ENCODE measurements at regions not wholly inside any gene's neighbourhood (a gene's known extent, or its start where the extent isn't known, plus 50 kb on each side); places are given as distances from the start of the nearest gene placed in this dataset.
"Not testable (repeated sequence)": the region's sequence is repeated elsewhere in the genome, so short reads cannot be mapped to it uniquely, and the experiment has no call there.

DNA sequence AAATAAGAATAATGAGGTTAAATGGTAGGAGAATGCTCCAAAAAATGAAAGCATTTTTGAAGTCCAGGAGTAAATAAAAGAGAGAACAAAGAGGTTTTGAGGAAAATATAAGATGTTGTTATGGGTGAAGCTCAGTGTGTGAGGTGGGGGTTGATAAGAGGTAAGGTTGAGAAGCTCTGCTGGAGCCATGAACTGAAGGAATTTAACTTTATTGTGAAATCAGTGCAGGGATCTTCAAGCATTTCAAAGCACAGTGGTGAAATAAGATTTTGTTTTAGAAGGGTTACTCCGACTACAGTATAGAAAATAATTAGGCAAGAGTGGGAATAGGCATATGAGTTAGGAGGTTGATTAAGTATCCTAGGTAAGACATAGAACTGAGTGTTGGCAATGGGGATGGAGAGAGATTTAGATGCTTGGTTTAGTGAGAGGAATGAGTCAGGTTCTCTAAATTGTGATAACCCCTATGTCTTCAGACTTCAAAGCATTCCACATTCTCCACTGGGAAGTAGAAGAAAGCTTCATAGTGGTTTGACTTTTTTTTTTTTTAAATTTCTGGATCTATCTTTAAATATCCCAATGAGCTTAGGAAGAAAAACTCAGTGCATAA is 403.2 kb downstream of the AASDHPPT start:
- in situ Hi-C loops (cut with HindIII; ENCODE audit: low pct_unique_long_range_greater_than_20kb, low sequenced_read_pairs): no loop called here
- DNase-seq (ENCODE audit: low read depth, low spot score): no peak

DNA sequence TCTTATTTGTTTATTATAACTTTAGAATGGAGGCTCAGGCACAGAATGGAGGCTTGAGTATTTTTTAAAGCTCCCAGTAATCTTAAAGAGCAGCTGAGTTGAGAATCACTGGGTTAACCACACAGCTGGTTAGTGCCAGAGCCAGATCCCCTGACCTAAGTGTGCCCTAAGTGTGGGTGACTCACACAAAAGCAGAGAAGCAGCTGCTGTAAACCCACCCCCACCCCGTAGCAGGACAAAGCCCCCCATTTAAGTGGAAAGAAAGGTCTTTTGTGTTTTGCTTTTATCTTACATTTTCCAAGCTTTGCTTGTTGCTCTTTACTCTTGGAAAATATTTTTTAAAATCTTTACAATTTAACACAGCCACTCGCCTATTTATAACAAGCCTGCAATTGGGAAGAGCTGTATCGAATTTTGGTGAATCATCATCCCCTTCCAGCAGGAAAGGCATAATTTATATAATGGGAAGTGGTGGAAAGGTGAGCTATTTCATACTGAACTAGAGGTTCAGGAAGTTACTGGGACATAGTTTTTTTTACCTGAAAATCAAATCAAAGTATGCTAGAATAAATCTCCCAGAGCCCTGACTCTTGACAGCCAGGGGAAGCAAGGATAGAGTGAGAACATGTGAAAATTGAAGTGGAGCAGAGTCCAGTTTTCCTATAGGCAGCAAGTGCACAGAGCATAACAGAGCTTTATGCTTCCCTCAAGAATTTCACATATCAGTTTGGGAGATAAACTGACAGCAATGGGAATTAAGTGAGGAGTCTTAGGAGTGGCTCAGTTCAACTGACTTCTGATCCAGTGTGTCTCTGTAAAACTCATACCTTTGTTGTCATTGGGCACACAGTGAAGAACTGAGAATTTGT is 405.7 kb downstream of the AASDHPPT start:
- in situ Hi-C loops (cut with HindIII; ENCODE audit: low pct_unique_long_range_greater_than_20kb, low sequenced_read_pairs): no loop called here
- DNase-seq (ENCODE audit: low read depth, low spot score): peak; percentile 67

DNA sequence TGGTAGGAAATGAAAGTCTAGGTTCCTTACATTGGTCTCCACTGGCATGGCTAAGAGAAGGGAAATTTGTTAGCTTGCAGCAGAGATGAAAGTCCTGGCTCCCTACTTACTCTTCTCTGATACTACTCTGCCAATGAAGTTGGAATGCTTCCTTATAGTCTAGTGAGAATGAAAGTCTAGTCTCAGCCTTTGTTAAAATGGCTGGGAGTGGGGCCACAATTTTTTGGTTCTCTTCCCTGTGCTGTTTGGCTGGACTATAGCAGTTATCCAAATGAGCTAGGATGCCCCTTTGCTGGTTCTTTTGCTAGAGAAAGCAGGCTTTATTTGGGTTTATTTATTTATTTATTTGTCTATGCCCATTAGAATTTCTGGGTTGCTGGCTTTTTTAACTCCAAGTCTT is 414.3 kb downstream of the AASDHPPT start:
- in situ Hi-C loops (cut with HindIII; ENCODE audit: low pct_unique_long_range_greater_than_20kb, low sequenced_read_pairs): no loop called here
- no peak for DNase-seq (ENCODE audit: low read depth, low spot score)

DNA sequence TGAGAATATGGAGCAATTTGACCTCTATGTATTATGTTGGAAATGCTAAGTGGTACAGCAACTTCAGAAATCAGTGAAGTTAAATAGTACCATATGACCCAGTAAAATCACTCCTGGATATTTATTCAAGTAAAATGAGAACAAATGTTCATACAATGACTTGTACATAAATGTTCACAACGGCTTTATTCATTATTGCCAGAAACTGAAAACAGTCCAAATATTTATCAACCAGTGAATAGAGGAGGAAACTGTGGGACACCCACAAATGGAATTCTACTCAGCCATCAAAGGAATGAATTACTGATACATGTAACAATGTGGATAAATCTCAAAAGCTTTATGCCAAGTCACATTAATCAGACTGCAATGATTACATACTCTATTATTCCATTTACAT is 416.3 kb downstream of the AASDHPPT start:
- in situ Hi-C loops (cut with HindIII; ENCODE audit: low pct_unique_long_range_greater_than_20kb, low sequenced_read_pairs): no loop called here
- peak; percentile 31 for DNase-seq (ENCODE audit: low read depth, low spot score)

DNA sequence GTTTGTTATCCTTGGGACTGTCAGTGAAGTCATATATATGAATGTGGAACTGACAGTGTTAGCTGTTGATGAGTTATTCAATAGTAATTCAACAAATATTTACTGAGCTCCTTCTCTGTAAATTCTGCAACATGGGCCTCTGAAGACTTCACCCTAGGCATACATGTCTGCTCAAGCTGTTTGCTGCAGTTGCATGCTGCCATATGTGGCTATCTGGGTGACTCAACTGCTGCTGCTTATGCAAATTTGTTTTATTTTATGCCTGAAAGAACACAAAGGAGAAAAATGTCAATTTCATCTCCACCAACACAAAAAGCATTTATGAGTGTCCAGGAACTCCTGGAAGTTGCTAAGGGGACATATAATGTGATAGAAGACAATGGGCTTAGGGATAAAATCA is 417.6 kb downstream of the AASDHPPT start:
- in situ Hi-C loops (cut with HindIII; ENCODE audit: low pct_unique_long_range_greater_than_20kb, low sequenced_read_pairs): no loop called here
- no peak for DNase-seq (ENCODE audit: low read depth, low spot score)

DNA sequence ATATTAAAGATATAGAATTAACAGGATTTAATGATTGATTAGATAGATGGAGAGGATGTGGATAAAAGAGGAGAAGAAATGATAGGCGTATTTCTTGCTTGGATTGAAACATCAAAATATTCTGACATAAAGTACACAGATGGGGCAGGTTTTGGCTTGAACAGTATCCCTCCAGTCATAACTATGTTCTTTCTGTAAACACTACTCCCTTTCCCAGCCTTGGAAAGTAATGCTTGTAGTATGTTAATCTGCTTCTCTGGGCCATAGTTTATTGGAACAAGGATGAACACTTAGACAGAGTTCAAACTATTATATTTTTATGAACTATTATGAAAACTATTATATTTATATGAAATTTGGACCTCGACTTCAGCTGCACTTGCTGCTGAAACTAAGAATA is 419.2 kb downstream of the AASDHPPT start:
- no peak for DNase-seq (ENCODE audit: low read depth, low spot score)
- in situ Hi-C loops (cut with HindIII; ENCODE audit: low pct_unique_long_range_greater_than_20kb, low sequenced_read_pairs): no loop called here

DNA sequence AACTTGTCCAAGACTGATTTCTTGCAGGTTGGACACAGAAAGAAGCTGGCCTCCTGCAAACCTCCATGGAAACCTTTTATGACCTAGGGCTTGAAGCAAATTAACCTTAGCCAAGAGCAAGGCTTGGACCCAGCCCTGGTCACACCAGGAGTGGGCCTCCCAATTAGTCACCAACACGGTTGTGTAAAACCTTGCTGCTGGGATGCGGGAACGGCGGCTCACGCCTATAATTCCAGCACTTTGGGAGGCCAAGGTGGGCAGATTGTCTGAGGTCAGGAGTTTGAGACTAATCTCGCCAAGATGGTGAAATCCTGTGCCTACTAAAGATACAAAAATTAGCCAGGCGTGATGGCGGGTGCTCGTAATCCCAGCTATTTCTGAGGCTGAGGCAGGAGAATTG is 419.9 kb downstream of the AASDHPPT start:
- no peak for DNase-seq (ENCODE audit: low read depth, low spot score)
- in situ Hi-C loops (cut with HindIII; ENCODE audit: low pct_unique_long_range_greater_than_20kb, low sequenced_read_pairs): no loop called here

DNA sequence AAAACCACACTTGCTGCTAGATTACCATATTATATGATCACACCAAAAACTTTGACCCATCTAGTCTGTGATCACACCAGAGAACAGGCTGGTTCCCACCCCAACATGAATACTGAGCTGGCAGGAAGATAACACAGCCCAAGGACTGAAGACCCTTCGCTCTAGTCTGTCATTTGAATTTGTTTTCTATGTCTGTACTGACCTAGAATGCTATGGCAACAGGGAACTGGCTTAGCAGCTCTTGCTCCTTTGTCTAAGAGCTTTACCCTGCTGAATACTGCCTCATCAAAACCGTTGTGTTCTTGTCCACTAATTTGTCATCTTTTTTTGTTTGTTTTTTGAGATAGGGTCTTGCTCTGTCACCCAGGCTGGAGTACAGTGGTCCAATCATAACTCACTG is 420.4 kb downstream of the AASDHPPT start:
- no peak for DNase-seq (ENCODE audit: low read depth, low spot score)
- in situ Hi-C loops (cut with HindIII; ENCODE audit: low pct_unique_long_range_greater_than_20kb, low sequenced_read_pairs): no loop called here

DNA sequence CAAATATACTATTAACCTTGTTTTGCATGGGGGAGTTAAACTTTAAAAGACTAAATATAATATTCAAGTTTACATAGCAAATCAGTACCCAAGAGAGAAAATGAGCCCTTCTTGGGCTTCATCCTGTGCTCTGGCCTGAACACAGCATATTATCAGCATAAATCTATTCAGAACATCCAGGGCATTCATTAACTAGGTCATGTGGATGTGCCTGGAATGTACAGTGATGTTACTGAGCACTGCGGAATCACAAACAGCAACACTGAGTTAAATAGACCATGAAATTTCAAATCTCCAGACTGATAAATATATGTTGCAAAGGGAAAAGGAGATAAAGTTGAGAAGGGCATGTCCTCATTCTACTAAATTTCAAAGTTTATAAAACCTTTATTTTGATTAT is 426.4 kb downstream of the AASDHPPT start:
- in situ Hi-C loops (cut with HindIII; ENCODE audit: low pct_unique_long_range_greater_than_20kb, low sequenced_read_pairs): no loop called here
- DNase-seq (ENCODE audit: low read depth, low spot score): peak; percentile 14

DNA sequence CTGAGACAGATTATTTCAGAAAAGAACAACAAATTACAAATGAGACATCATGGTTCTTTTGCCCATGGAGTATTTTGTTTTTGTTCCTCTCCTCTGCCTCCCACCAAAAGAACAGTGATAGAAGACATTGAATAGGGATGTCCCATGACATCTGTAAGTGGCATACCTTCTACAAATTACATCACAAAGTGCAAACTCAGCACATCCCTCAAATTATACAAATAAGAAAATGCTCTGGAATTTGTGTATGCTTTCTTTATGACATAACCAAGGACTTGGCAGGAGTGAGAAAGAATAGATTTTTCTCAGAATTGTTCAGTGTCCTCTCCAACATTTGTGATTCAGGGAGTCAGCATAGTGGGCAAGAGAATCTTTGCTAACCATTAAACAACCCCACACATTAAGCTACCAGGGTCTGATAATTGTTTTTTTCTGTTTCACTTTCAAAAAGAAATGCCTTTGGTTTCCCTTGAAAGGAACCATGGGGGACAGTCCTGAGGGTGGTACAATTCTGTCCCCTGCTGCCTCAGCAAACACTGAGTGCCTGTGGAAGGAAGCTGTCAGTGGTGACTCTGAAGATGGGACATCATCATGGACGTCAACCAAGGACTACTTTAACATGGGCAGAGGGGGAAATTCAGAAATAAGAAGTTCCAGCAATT is 430.3 kb downstream of the AASDHPPT start:
- in situ Hi-C loops (cut with HindIII; ENCODE audit: low pct_unique_long_range_greater_than_20kb, low sequenced_read_pairs): no loop called here
- no peak for DNase-seq (ENCODE audit: low read depth, low spot score)

DNA sequence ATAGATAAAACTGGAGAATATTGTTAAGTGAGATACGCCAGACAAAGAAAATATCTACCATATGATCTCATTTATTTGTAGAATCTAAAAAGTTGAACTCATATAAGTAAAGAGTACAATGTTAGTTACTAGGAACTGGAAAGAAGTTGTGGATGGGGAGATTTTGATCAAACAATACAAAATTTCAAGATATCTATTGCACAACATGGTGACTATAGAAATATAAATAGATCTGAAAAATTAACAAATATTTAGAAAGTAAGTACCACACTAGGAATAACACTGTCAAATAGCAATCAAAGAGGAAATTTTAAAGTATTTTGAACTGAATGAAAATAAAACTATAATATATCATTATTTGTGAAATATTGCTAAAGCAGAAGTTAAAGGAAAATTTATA is 437.2 kb downstream of the AASDHPPT start:
- no peak for DNase-seq (ENCODE audit: low read depth, low spot score)
- in situ Hi-C loops (cut with HindIII; ENCODE audit: low pct_unique_long_range_greater_than_20kb, low sequenced_read_pairs): no loop called here

DNA sequence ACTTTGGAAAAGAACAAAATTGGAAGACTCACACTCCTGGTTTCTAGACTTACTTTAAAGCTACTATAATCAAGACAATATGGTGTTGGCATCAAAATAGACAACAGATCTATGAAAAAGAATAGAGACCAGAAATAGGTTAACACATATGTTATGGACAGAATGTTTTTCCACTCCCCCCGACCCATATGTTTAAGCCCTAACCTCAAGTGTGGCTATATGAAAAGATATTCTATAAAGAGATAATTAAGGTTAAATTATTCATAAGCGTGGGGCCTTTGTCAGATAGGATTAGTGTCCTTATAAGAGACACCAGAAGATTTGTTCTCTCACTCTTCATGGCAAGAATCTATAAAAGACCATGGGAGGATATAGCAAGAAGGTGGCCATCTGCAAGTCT is 440.0 kb downstream of the AASDHPPT start:
- in situ Hi-C loops (cut with HindIII; ENCODE audit: low pct_unique_long_range_greater_than_20kb, low sequenced_read_pairs): no loop called here
- DNase-seq (ENCODE audit: low read depth, low spot score): no peak

DNA sequence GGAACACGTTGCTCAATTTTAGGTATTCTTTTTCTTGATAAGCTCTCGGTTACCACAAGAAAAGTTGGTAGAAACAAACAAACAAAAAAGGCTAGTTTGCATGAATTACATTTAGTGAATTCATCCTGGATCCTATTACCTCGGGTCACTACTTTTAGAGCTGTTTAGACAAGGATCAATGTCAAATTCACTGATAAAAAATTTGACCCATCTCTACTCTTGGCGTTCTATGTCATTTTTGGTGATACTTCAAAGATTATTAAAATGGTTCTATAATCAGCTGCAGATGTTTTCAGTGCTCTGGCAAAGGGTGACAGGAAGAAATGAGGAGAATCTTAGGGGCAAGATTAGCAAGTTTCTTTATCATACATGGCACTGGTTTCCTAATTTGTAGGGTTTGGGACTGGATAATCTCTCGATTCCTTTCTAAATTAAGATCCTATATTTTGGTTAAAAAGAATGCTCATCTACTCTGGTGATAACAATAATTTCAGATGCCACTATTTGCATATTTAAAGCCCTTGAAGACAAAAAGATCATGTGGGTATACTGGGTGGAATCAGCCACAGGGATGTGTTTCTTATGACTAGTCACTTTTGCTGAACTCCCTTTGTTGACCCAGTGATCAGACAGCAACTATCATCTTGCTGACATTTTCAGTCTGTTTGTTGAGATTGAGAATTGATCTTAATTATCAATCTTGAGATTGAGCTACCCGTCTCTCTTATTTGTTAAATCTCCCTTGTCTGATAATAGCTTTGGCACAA is 442.9 kb downstream of the AASDHPPT start:
- DNase-seq (ENCODE audit: low read depth, low spot score): no peak

DNA sequence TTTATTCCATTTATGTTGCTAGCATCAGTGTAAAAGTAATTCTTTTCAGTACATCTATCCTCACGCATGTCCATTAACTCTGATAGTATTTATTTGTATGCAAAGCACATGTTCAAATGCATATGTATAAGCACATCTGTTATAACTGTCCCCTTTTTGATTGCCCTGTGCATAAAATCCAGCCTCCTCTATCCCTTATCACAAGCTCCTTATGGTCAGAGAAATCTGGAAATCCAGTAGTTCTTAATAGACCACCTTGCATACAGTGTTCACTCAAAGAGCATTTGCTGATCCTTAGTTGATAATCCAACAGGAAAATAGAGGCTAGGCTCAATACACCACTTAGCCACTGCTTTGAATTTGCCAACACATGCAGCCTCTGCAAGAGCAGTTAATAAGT is 443.5 kb downstream of the AASDHPPT start:
- in situ Hi-C loops (cut with HindIII; ENCODE audit: low pct_unique_long_range_greater_than_20kb, low sequenced_read_pairs): no loop called here
- DNase-seq (ENCODE audit: low read depth, low spot score): no peak

More for the DNA sequence above, 442.9 kb downstream of the AASDHPPT start:
- in situ Hi-C loops (cut with HindIII; ENCODE audit: low pct_unique_long_range_greater_than_20kb, low sequenced_read_pairs): no loop called here

DNA sequence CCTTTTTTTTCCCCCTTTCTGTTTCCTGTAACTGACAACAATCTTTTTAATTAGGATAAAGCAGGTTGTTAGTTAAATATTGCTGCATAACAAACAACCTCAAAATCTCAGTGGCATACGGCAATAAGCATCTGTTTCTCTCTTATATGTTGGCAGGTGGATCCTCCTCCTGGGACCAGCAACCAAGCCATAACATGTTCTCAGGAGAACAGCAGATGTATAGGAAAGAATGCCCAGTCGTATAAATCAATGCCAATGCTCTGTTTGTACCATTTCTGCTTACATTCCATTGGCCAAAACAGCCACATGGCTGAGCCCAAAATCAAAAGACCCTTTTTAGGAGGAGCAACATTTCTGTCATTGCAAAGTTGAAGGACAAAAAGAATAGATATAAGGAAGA is 445.7 kb downstream of the AASDHPPT start:
- in situ Hi-C loops (cut with HindIII; ENCODE audit: low pct_unique_long_range_greater_than_20kb, low sequenced_read_pairs): no loop called here
- DNase-seq (ENCODE audit: low read depth, low spot score): no peak

DNA sequence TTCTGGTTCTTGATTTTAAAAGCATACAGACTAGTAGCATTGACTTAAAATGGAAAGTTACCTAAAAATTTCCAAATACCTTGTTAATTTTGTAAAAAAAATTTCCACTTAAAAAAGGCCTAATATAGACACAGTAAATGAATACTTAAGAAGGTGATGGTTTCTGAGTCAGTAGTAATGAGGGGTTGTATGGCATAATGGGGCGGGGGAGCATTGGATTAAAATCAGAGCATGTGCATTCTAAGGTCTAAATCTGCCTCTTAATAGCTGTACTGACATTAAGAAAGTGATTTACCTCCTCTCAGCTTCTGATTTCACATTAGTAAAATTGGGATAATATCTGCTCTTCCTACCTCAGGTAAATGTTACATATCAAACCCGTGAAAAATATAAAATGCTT is 446.5 kb downstream of the AASDHPPT start:
- DNase-seq (ENCODE audit: low read depth, low spot score): no peak
- in situ Hi-C loops (cut with HindIII; ENCODE audit: low pct_unique_long_range_greater_than_20kb, low sequenced_read_pairs): no loop called here

DNA sequence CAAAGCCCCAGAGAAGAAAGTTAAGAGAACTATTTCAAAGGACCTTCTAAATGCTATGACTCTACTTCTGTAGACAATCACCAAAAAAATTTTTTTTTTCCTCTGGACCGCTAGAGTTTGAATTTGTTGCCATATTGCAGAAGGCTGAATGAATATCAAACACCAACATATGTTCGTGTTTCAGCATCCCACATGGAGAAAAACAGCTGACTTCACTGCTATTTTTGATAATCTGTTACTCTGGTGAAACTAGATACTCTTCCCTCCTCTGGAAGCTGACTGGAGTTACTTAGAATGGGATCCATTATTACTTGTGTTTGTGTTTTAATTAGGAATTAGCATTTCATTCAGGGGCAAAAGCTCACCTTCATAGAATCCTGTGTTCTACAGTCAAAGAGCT is 447.0 kb downstream of the AASDHPPT start:
- in situ Hi-C loops (cut with HindIII; ENCODE audit: low pct_unique_long_range_greater_than_20kb, low sequenced_read_pairs): no loop called here

DNA sequence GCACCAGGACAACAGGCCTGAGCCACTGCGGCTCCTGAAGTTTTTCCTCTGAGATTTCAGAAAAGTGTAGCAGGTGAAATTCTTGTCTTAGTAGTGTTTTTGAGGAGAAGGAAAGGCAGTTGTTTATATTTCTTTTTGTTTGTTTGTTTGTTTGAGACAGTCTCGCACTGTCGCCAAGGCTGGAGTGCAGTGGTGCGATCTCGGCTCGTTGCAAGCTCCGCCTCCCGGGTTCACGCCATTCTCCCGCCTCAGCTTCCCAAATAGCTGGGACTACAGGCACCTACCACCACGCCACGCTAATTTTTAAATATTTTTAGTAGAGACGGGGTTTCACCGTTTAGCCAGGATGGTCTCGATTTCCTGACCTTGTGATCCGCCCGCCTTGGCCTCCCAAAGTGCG is 454.2 kb downstream of the AASDHPPT start:
- in situ Hi-C loops (cut with HindIII; ENCODE audit: low pct_unique_long_range_greater_than_20kb, low sequenced_read_pairs); DNase-seq (ENCODE audit: low read depth, low spot score): not testable (repeated sequence)

More for the DNA sequence above, 447.0 kb downstream of the AASDHPPT start:
- no peak for DNase-seq (ENCODE audit: low read depth, low spot score)
